ENCODE measurements at regions not wholly inside any gene's neighbourhood (a gene's known extent, or its start where the extent isn't known, plus 50 kb on each side); places are given as distances from the start of the nearest gene placed in this dataset.

- no peaks in the 10 kb centered on the region for H3K36me3 ChIP-seq
- no peaks in the 10 kb centered on the region for H3K9me3 ChIP-seq
- DNase-seq (no peak), ATAC-seq (no peak)
- TF ChIP-seq CTCF (IDR thresholded peaks at IDR 0.05), result no peak
- intact Hi-C loops (cut with DNase I), result no loop called here
- H3K27me3 ChIP-seq (ENCODE audit: low read depth), result no peaks in the 10 kb centered on the region
- no peak overlapping the region for H3K4me3 ChIP-seq
- no peaks in the 10 kb centered on the region for H3K4me1 ChIP-seq
- H3K27ac ChIP-seq, result no peak overlapping the region
Observed at GRCh38 chr13:62793850-62794249, 1378.2 kb upstream of the PCDH20 start.

- H3K4me3 ChIP-seq, result no peak overlapping the region
- DNase-seq, result no peak
- TF ChIP-seq CTCF (IDR thresholded peaks at IDR 0.05), result no peak
- H3K27ac ChIP-seq, result no peak overlapping the region
- intact Hi-C loops (cut with DNase I), result no loop called here
- no peaks in the 10 kb centered on the region for H3K9me3 ChIP-seq
- no peak for ATAC-seq
- H3K4me1 ChIP-seq, result no peaks in the 10 kb centered on the region
- no peaks in the 10 kb centered on the region for H3K36me3 ChIP-seq
- no peaks in the 10 kb centered on the region for H3K27me3 ChIP-seq (ENCODE audit: low read depth)
Observed at GRCh38 chr13:62781866-62782265, 1366.2 kb upstream of the PCDH20 start.

GRCh38 chr13:62779161-62779560, 1363.5 kb upstream of the PCDH20 start:
- no peak for ATAC-seq
- Histone ChIP-seq H3K4me3 (no peak overlapping the region), H3K36me3 (no peaks in the 10 kb centered on the region), H3K4me1 (no peaks in the 10 kb centered on the region), H3K27me3 (ENCODE audit: low read depth) (no peaks in the 10 kb centered on the region), H3K27ac (no peak overlapping the region), H3K9me3 (no peaks in the 10 kb centered on the region)
- no peak for TF ChIP-seq CTCF (IDR thresholded peaks at IDR 0.05)
- DNase-seq, result no peak
- intact Hi-C loops (cut with DNase I), result no loop called here

GRCh38 chr13:62767473-62767872, 1351.8 kb upstream of the PCDH20 start:
- no peak overlapping the region for H3K27ac ChIP-seq
- no peaks in the 10 kb centered on the region for H3K9me3 ChIP-seq
- no peaks in the 10 kb centered on the region for H3K36me3 ChIP-seq
- no peak for ATAC-seq
- intact Hi-C loops (cut with DNase I), result no loop called here
- no peak for TF ChIP-seq CTCF (IDR thresholded peaks at IDR 0.05)
- H3K4me3 ChIP-seq, result no peak overlapping the region
- H3K27me3 ChIP-seq (ENCODE audit: low read depth), result no peaks in the 10 kb centered on the region
- no peaks in the 10 kb centered on the region for H3K4me1 ChIP-seq
- no peak for DNase-seq

GRCh38 chr13:62760724-62761123, 1345.1 kb upstream of the PCDH20 start:
- Histone ChIP-seq H3K27me3 (ENCODE audit: low read depth) (no peaks in the 10 kb centered on the region), H3K9me3 (no peaks in the 10 kb centered on the region), H3K4me1 (no peaks in the 10 kb centered on the region), H3K4me3 (no peak overlapping the region), H3K36me3 (no peaks in the 10 kb centered on the region), H3K27ac (no peak overlapping the region)
- no peak for TF ChIP-seq CTCF (IDR thresholded peaks at IDR 0.05)
- intact Hi-C loops (cut with DNase I), result no loop called here
- no peak for DNase-seq
- no peak for ATAC-seq

GRCh38 chr13:62747629-62748028, 1332.0 kb upstream of the PCDH20 start:
- intact Hi-C loops (cut with DNase I), result no loop called here
- Histone ChIP-seq H3K27me3 (ENCODE audit: low read depth) (no peaks in the 10 kb centered on the region), H3K9me3 (no peaks in the 10 kb centered on the region), H3K4me1 (no peaks in the 10 kb centered on the region), H3K36me3 (no peaks in the 10 kb centered on the region), H3K27ac (no peak overlapping the region), H3K4me3 (no peak overlapping the region)
- TF ChIP-seq CTCF (IDR thresholded peaks at IDR 0.05), result no peak
- DNase-seq (no peak), ATAC-seq (no peak)

Data from lower lobe of right lung (tissue), 2 donors.